ENCODE measurements at regions not wholly inside any gene's neighbourhood (a gene's known extent, or its start where the extent isn't known, plus 50 kb on each side); places are given as distances from the start of the nearest gene placed in this dataset.

DNA sequence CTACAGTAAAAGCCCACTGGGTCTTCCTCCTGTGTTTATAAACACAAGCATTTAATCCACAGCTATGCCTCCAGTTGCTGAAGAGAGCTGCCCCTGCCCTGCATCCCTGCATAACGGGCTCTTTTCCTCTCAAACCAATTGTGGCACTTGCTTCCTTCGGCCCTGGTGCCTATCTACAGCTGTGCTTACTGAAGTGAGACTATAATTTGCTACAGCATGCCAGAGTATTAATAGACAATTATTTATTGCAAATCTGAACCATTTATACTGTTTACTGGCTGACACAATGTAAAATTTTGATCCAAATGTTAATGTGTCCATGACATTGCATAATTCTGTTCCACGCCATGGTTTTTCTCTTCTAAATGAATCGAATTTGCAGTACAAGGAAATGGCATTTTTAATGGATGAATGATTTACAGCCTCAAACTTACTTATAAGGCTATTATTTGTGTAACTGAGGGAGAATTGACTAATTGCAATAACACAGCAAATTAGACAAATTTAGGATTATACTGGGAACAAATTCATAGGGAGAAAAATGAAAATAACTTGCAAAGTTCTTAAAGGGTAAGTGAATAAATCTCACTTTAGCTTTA, 457.0 kb upstream of the HNRNPA3 start:
- DNase-seq (ENCODE audit: low read depth, low spot score): no peak
- Mint-ChIP-seq H3K4me1 (peaks cover 17% of the 10 kb centered on the region), H3K36me3 (ENCODE audit: low read depth) (no peaks in the 10 kb centered on the region), H3K9me3 (no peaks in the 10 kb centered on the region), H3K27ac (ENCODE audit: unreplicated experiment) (no peak overlapping the region), H3K27me3 (ENCODE audit: low read depth) (peaks cover 2% of the 10 kb centered on the region), H3K4me3 (no peak overlapping the region)
- no peak for TF ChIP-seq CTCF (conservative IDR thresholded peaks at IDR 0.05)

DNA sequence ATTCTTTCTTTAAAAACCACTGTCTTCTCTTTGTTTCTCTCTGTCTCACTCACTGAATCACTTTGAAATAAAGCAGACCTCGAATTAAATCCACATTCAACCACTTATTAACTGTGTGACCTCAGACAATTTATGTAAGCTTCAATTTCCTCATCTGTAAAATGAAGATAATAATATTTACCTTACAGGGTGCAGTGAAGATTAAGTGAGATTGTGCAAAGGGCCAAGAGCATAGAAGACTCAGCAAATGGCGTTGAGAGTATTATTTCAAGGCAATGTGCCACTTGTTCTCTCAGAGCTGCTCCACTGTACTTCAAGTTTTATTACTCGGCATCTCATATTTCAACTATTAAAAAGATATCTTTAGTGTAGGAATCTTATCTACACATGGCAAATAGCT, 454.2 kb upstream of the HNRNPA3 start:
- H3K27ac Mint-ChIP-seq (ENCODE audit: unreplicated experiment): no peak overlapping the region
- peaks cover 8% of the 10 kb centered on the region for H3K27me3 Mint-ChIP-seq (ENCODE audit: low read depth)
- peaks cover 11% of the 10 kb centered on the region for H3K4me1 Mint-ChIP-seq
- H3K4me3 Mint-ChIP-seq: no peak overlapping the region
- no peaks in the 10 kb centered on the region for H3K9me3 Mint-ChIP-seq
- DNase-seq (ENCODE audit: low read depth, low spot score): no peak
- TF ChIP-seq CTCF (conservative IDR thresholded peaks at IDR 0.05): no peak
- no peaks in the 10 kb centered on the region for H3K36me3 Mint-ChIP-seq (ENCODE audit: low read depth)

DNA sequence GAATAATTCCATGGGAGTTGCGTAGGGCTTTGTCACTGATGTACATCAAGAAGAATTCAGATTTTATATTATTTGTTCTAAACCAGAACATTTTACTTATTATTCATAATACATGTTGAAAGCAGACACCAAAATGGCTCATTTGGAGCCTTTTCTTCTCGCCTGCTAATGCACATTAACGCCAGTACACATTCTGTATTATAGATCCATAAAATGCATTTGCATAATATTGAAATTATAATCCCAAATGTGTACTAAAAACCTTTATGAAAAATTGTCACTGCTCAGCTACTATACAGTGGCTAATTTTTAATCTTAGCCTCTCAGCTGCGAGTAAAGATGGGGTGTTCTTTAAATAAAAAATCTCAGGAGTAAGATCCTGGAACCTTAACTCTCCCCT, 452.2 kb upstream of the HNRNPA3 start:
- Mint-ChIP-seq H3K36me3 (ENCODE audit: low read depth) (no peaks in the 10 kb centered on the region), H3K9me3 (no peaks in the 10 kb centered on the region), H3K27me3 (ENCODE audit: low read depth) (peaks cover 17% of the 10 kb centered on the region), H3K27ac (ENCODE audit: unreplicated experiment) (no peak overlapping the region), H3K4me3 (no peak overlapping the region), H3K4me1 (peaks cover 15% of the 10 kb centered on the region)
- no peak for DNase-seq (ENCODE audit: low read depth, low spot score)
- TF ChIP-seq CTCF (conservative IDR thresholded peaks at IDR 0.05): no peak

DNA sequence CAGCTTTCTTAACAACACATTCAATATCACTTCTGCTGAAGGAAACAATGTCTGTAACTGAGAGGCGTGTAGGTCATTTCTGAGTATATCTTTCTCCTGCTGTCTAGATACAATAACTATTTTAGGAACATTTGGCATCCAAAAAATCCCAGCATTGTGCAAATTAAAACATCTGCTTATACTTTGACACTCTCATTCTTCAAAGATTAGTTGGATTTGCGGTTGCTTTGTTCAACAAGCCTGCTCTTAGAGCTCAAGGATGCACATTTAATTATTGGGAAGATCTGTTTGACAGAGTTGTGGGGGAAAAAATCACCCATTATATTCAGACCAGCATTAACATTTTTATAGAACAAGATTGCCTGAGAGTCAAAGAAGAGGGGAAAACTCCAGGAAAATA, 449.5 kb upstream of the HNRNPA3 start:
- no peak overlapping the region for H3K4me3 Mint-ChIP-seq
- no peak for TF ChIP-seq CTCF (conservative IDR thresholded peaks at IDR 0.05)
- H3K27ac Mint-ChIP-seq (ENCODE audit: unreplicated experiment): no peak overlapping the region
- no peak for DNase-seq (ENCODE audit: low read depth, low spot score)
- peaks cover 15% of the 10 kb centered on the region for H3K27me3 Mint-ChIP-seq (ENCODE audit: low read depth)
- H3K4me1 Mint-ChIP-seq: peaks cover 15% of the 10 kb centered on the region
- H3K9me3 Mint-ChIP-seq: peaks cover 3% of the 10 kb centered on the region
- no peaks in the 10 kb centered on the region for H3K36me3 Mint-ChIP-seq (ENCODE audit: low read depth)

- peaks cover 3% of the 10 kb centered on the region for H3K9me3 Mint-ChIP-seq
- peaks cover 15% of the 10 kb centered on the region for H3K4me1 Mint-ChIP-seq
- DNase-seq (ENCODE audit: low read depth, low spot score): no peak
- no peak overlapping the region for H3K4me3 Mint-ChIP-seq
- no peak for TF ChIP-seq CTCF (conservative IDR thresholded peaks at IDR 0.05)
- H3K27ac Mint-ChIP-seq (ENCODE audit: unreplicated experiment): no peak overlapping the region
- peaks cover 3% of the 10 kb centered on the region for H3K36me3 Mint-ChIP-seq (ENCODE audit: low read depth)
- H3K27me3 Mint-ChIP-seq (ENCODE audit: low read depth): peaks cover 19% of the 10 kb centered on the region
Measured at GRCh38 chr2:176763851-176764404, 448.7 kb upstream of the HNRNPA3 start.

Measured in neural crest cell (in vitro differentiated cells).